HG03159 (cell line): ENCODE measurements at regions not wholly inside any gene's neighbourhood (a gene's known extent, or its start where the extent isn't known, plus 50 kb on each side); places are given as distances from the start of the nearest gene placed in this dataset.
A peak's percentile ranks its signal among the peaks of the same experiment; 100 is the strongest.
"Not testable (repeated sequence)": the region's sequence is repeated elsewhere in the genome, so short reads cannot be mapped to it uniquely, and the experiment has no call there.

Experiments used
- ATAC-seq: cut with Tn5 transposase; IDR thresholded peaks from one replicate; pipeline ENCODE4 v1.9.1; 2021; ENCODE audit warnings: mild to moderate bottlenecking, moderate library complexity; ENCODE audit not compliant: unreplicated experiment

DNA sequence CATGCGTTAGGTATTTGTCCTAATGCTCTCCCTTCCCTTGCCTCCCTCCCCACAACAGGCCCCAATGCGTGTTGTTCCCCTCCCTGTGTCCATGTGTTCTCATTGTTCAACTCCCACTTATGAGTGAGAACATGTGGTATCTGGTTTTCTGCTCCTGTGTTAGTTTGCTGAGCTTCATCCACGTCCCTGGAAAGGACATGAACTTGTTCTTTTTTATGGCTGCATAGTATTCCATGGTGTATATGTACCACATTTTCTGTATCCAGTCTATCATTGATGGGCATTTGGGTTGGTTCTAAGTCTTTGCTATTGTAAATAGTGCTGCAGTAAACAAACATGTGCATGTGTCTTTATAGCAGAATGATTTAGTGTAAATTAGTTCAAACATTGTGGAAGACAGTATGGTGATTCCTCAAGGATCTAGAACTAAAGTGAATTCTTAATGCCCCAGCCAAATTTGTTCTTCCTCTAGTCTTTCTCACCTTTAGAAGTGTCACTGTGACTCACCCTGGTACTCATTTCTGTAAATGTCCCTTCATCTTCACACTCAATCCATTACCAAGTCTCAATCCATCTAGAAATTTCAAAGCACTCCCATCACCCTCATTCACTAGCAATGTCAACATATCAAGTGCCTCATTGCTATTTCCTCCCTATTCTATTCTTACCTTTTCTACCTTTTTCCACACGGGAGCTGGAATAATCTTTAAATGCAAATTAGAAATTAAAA lies 123.9 kb downstream of the MREG start:
- ATAC-seq: not testable (repeated sequence)

DNA sequence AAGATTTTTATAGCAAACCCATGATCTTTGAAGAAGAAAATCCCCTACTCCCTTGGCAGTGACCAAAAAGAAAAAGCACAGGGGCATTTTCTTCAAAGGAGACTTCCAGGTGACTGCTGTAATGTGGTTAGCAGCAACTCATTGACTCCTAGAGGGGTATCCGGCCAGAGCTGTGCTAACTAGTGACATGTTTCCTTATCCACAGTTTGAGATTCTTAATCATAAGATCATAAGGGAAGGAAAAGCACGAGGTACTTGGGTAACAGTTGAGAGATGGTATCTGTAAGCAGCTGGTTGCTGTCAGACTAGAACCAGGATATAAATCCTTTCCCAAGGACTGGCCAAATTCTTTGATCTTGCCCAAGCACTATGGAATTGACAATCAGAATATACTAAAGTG lies 124.7 kb downstream of the MREG start:
- ATAC-seq: no peak

DNA sequence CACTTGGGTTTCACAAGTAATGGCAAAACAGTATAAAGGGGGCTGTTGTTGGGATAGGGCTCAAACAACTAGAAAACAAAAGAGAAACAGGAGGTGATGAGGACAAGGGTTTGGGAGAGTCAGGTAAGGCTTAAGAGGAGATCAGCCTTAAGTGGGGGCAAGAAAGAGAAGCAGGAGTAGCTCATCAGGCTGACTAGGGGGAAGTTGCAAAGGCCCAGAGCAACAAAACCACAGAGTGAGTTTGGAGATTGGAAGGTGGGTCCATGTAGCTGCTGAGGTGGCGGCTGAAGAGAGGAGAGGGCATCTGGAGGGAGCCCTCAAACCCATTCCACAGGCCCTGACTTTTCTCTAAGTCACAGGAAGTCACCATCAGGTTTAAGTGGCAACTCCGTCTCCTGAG lies 126.0 kb downstream of the MREG start:
- no peak for ATAC-seq

DNA sequence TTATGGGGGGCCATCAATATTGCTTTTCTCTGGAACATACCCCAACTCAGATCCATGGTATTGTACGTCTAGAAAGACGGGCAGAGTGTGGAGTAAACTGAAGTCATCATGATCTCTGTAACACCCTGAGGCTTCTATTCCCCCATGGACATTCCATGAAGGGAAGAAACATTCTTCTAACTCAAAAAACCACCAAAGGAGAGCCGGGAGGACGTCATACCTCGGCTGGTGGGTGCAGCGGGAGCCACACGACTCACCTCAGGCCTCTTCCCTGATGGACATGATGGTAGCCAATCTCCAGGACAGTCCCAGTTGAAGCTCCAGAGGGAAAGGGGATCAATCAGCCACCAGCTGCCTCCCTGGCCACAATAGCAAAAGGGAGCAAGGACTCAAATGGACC lies 127.3 kb downstream of the MREG start:
- ATAC-seq: no peak

DNA sequence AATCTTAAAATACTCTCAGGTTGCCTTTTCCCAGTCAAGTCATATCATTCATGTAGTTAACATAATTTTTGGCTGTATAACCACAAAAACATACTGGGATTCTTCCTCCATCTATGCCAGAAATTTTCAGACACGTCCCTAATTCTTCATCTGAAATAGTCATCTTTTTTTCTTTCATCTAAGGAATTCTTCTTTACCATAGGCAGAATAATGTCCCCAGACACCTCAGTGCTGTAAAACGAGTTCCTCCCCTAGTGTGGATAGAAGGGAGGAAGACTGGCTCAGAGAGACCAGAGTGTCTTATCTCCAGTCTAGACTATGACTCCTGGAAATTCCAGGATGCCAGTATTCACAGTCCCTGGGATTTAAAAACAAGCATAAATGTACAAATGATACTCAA lies 127.8 kb downstream of the MREG start:
- no peak for ATAC-seq

DNA sequence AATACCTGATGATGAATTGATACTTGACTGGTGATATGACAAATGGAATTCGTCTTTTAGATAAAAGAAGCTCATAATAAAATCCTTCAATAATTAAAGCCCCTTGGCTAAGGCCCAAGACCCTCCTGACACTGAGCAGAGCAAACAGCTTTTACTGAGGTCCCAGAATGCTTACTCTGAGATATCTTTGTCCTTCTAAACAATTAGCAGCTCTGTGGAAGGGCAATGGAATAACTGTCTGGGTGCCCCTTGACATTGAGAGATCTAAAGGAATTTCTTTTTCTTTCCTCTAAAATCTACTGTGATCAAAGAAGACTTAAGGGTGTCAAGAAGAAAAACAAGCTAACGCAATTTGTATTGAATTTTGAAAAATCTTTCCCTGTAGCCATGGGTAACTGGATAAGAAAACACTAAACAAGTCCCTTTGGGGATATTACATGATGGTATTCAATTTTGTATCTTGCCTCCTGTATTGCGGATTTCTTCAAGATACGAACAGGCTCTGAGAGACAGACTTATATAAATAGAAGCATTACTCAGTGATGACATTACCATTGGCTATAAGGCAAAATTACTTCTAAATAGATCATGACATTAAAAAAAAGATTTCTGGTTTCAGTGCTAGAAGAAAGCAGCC lies 128.8 kb downstream of the MREG start:
- no peak for ATAC-seq

DNA sequence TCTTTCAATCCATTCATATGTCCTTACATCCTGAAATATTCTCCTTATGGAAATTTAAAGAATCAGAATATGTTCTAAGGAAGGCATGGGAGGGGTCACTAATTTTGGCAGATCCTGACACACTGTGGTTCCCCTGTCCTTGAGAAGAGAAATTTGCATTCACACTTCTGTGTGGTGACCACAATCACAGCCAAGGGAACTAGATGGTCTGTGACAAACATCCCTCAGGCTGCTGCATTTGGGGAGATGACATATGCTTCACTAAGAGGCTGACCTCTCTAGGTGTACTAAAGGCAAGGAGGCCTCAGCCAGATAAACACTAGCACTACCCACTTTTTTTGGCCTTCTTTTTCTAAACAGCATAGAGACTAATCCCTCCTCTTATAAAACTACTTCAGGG lies 129.6 kb downstream of the MREG start:
- peak; percentile 51 for ATAC-seq

DNA sequence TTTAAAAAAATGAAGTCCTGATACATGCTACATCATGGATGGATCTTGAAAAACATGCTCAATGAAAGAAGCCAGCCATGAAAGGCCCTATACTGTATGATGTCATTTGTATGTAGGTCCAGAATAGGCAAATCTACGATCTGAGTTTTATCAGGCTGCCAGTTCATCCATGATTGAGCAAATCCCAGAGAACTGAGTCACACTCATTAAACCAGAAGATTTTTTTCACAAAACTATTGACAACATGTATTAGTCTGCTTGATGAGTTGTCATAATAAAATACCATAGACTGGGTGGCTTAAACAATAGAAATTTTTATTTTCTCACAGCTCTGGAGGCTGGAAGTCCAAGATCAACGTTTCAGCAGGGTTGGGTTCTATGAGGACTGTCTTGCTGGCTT lies 130.7 kb downstream of the MREG start:
- ATAC-seq: no peak

DNA sequence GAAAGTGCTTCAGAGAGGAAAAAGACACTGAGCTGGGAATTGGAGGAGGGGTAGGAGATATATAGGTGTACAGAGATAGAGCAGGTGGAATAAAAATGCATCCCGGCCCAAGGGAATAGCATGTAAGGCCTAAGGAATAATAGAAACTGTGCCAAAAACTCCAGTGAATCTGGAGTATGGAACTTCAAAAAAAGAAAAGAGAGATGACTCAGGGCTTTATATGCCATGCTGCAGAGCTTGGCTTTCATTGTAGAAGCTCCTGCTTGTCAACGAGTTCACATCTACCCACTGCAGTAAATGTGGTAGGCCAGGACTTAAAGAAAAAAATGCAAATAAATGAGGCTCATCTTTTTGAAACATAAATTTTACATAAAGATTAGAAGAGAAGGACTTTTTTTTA lies 131.8 kb downstream of the MREG start:
- ATAC-seq: no peak

DNA sequence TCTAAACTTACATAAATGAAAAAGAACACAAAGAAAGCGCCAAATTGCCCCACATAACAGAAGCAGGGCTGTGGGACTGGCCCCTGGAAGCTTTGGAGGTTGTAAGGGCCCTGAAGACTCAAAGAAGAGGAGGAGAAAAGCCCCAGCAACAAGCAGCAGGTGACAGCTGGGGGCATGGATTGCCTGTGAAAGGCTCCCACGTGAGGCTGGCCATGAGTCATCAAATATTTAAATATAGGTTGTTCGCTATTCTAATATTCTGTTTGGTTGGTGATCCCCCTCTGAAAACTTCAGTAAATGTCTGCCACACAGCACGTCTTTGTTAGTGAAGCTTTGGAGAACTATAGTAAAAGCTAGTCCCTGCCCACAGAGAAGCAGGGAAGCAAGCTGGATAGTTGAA lies 132.4 kb downstream of the MREG start:
- peak; percentile 72 for ATAC-seq

DNA sequence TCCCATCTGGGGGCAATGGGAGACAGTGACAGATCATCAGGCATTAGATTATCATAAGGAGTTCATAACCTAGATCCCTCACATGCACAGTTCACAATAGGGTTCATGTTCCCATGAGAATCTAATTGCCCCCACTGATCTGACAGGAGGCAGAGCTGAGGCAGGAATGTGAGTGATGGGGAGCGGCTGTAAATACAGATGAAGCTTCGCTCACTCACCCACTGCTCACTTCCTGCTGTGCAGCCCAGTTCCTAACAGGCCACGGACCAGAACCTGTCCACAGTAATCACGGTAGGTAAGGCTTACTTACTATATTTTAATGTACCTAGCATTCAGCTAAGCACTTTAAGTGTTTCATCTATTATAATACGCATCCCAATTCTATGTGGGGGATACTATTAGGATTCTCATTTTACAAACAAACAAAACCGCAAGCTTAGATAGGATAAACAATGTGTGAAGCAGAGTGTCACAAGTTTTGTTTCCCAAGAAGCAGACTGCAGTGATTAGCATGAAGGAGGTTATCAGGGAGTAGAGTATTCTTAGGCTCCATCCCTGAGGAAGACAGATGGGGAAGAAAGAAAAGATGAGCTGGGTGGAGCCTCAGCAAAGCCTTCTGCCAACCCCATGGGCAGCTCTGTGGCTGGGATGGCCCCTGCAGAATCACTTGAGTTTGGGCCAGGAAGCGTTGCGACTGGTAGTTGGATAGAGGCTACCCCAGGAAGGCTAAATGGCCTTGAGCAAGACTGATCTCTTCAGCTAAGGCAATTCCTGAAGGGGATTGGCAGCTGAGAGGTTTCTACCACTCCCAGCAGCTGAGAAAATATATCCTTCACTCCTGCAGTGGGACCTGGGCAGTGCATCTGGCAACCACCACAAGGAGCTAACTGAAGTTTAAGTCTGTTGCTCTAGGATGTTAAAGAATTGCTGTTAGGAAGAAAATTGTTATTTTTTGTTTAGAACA lies 133.1 kb downstream of the MREG start:
- no peak for ATAC-seq

DNA sequence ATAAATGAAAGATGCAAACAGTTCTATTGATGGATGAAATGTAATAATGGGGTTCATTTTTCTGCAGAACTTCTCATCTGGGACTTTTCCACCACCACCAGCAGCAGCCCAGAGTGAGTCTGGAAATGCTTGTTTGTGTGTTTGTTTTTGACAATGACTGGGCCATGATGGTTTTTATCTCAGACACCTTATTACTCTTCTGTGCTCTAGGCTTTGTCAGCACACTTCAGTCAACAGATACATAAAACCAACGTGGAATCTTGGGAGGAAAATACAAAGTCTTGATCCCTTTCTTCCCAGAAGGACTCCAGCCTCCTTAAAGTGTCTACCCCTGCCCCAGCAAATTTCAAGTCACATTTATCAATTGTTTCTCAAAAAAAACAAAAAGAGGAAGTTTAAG lies 134.0 kb downstream of the MREG start:
- ATAC-seq: no peak

DNA sequence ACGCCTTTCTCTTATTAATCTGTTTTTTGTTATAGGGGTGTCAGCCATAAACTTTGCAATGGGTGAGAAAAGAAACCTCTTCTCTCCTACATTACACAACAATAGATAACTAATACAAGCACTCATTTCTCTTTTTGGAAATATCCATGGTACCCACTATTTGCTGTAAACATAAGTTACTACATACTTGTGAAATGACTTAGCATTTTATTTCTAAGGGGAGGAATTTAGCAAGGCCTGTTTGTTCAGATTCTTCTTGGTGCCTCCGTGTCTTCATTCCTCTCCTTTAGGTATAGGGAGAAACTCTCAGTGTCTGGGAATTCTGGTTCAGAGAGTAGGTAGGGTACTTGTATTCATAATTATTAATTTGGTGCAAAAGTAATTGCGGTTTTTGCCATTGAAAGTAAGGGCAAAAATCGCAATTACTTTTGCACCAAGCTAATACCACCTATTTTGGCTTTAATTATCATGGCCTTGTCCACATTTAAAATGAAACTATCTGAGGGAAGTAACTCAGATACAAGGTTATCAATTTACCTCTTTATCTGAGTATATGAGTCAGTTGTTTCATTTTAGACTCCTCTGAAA lies 134.8 kb downstream of the MREG start:
- peak; percentile 53 for ATAC-seq

DNA sequence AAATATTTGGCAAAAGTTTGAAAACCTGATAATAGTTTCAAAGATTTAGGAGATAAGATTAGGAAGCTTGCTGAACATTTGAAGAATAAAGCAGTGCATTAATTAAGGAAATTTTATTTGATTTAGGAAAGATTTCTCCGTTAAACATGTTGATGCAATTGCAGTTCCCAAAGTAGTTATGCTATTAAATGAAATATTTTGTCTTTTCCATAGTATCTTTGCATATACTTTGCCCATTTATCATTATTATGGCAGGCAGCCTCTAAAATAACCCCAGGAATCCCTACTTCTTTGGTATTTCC lies 136.5 kb downstream of the MREG start:
- ATAC-seq: no peak

DNA sequence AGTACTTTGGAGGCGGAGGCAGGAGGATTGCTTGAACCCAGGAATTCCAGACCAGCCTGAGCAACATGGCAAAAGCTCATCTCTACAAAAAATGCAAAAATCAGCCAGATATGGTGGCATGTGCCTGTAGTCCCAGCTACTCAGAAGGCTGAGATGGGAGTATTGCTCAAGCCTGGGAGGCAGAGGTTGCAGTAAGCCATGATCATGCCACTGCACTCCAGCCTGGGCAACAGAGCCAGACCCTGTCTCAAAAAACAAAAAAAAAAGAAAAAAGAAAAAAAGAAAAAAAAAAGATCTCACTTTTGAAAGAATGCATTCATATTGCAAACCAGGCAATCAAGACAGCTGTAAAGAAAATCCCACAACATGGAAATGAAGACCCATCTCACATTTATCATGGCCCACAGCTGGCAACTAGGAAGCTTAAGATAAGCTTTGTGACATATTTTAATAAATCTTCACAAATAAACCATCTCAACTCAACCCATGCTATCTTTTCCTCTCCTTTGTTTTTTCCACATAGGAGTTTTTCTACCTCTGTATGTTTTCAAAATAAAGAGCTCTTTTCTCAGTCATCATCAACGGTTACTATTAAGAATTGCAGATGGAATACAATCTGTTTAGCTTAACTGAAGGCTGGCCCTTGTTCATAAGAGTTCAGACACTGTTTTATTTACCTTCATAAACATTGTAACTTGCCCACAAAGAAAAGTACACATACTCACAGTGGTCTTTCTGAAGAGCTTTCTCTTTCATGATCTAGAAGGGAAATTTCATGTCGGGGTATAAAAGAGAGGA lies 137.0 kb downstream of the MREG start:
- ATAC-seq: no peak

DNA sequence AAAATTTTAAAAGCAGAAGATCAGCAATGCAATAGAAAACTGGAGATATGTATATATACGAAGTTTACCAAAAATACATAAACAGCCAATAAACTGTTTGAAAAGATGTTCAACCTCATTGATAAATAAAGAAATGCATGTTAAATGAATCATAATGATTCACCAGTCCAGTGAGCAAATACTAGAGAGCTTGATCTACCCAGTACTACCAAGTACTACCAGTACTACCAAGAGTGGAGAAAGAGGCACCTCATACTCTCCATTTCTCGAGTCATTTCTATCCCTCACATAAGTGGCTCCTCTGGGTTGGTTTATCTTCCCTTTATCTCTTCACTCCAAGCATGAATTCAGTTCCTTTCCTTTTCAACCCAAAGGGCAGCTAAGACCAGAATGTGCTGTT lies 138.9 kb downstream of the MREG start:
- no peak for ATAC-seq

DNA sequence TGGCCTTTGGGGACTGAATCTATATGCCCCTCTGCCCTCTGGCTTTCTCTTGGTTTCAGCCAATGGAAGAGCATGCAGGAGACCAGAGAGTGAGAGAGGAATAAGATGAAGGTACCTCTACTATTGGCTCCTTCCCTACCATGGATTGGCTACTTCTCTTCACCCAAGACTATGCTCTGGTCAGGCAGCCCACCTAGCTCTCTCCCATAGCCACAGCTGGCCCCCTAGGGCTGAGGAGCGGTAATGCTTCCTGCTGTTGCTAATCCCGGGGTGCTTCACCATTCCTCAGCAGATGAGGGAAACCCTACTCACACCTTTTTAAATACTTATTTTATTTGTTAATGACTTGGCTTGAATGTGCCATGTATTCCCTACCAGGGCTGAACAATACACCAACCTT lies 142.4 kb downstream of the MREG start:
- peak; percentile 60 for ATAC-seq

DNA sequence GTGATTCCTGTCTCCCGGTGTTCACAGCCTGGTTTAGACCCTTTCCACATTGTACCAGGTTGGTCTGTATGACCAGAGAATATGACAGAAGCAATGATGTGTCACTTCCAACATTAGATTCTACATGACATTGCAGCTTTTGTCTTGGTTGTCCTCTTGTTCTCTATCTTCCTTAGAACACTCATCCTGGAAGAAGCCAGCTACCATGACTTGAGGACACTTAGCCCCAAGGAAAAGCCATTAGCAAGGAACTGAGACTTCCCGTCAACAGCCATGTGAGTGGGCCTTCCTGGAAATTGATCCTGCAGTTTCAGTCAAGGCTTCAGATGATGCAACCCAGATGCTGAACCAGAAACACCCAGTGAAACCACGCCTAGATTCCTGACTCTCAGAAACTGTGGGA lies 143.3 kb downstream of the MREG start:
- no peak for ATAC-seq

DNA sequence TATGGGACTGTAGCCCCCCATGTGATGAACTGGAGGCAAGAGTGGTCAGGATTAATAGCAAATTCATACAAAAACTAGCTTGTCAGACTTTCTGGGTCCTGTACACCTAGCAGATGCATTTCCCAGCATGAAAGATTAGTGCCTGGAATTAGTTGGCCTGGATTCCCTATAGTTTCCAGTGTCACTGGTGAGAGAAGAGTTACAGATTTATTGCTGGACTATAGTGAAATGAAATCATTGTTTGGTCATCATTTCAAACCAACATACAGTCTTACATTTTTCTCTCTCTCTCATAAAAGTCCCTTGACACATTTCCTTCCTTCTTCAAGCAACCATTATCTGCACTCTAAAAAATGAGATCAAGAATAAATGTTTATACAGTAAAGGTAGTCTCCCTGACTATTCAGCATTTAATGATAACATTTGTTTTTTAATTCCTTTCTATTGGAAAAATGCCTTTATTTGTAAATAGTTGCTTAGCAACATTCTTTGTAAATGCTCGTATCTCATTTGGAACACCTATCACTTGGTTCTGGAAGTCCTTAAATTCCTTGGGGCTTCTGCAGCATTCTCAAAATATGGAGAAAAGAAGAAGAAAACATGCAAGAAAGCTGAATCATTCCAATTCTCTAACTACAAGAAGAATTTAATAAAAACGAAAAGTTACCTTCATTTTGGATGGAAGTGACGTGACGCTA lies 144.4 kb downstream of the MREG start:
- ATAC-seq: no peak

DNA sequence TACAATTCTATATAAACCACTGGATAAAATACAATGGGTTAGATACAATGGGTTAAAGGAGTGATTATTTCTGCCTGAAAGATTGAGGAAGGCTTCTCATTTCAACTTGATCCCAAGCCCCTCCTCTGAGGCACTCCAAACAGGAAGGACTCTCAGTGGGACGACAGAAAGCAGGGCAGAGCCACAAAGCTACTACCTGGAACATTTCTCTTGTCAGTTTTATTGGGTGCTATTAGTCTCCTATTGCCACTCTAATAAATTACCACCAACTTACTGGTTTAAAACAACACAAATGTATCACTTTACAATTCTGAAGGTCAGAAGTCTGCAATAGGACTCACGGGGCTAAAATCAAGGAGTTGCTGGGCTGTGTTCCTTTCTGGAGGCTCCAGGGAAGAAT lies 146.7 kb downstream of the MREG start:
- ATAC-seq: no peak
